ENCODE measurements at regions not wholly inside any gene's neighbourhood (a gene's known extent, or its start where the extent isn't known, plus 50 kb on each side); places are given as distances from the start of the nearest gene placed in this dataset.
A peak's percentile ranks its signal among the peaks of the same experiment; 100 is the strongest.

GRCh38 chr15:20361091-20361490 lies 180.5 kb downstream of the GOLGA6L6 start:
- DNase-seq (ENCODE audit: low read depth), result no peak
- no peak overlapping the region for H3K4me3 ChIP-seq (ENCODE audit: low read depth, low read length)
- no peak for TF ChIP-seq CTCF (conservative IDR thresholded peaks at IDR 0.05; ENCODE audit: low read depth, low read length)

- H3K4me3 ChIP-seq (ENCODE audit: low read depth, low read length), result no peak overlapping the region
- TF ChIP-seq CTCF (conservative IDR thresholded peaks at IDR 0.05; ENCODE audit: low read depth, low read length), result no peak
- DNase-seq (ENCODE audit: low read depth), result no peak
These were observed 182.7 kb downstream of the GOLGA6L6 start for GRCh38 chr15:20358779-20359414.

GRCh38 chr15:20358066-20358778 lies 183.4 kb downstream of the GOLGA6L6 start:
- H3K4me3 ChIP-seq (ENCODE audit: low read depth, low read length), result no peak overlapping the region
- no peak for TF ChIP-seq CTCF (conservative IDR thresholded peaks at IDR 0.05; ENCODE audit: low read depth, low read length)
- DNase-seq (ENCODE audit: low read depth), result no peak

GRCh38 chr15:20357481-20358065 lies 184.0 kb downstream of the GOLGA6L6 start:
- no peak for TF ChIP-seq CTCF (conservative IDR thresholded peaks at IDR 0.05; ENCODE audit: low read depth, low read length)
- no peak for DNase-seq (ENCODE audit: low read depth)
- no peak overlapping the region for H3K4me3 ChIP-seq (ENCODE audit: low read depth, low read length)

- H3K4me3 ChIP-seq (ENCODE audit: low read depth, low read length), result no peak overlapping the region
- DNase-seq (ENCODE audit: low read depth), result no peak
- no peak for TF ChIP-seq CTCF (conservative IDR thresholded peaks at IDR 0.05; ENCODE audit: low read depth, low read length)
These were observed 184.6 kb downstream of the GOLGA6L6 start for GRCh38 chr15:20356911-20357480.

- TF ChIP-seq CTCF (conservative IDR thresholded peaks at IDR 0.05; ENCODE audit: low read depth, low read length), result peak; percentile 62
- DNase-seq (ENCODE audit: low read depth), result peak; percentile 16
These were observed 185.1 kb downstream of the GOLGA6L6 start for GRCh38 chr15:20356444-20356910.

More at GRCh38 chr15:20356444-20356910, 185.1 kb downstream of the GOLGA6L6 start:
- no peak overlapping the region for H3K4me3 ChIP-seq (ENCODE audit: low read depth, low read length)

Data from choroid plexus epithelial cell (primary cell).